OCI-LY7 (cell line): ENCODE measurements at regions not wholly inside any gene's neighbourhood (a gene's known extent, or its start where the extent isn't known, plus 50 kb on each side); places are given as distances from the start of the nearest gene placed in this dataset.

ENCODE experiments used
- EZH2phosphoT487 ChIP-seq: fragments of 200-600 bp; sonication (generic); IDR thresholded peaks from 2 replicates; pipeline ENCODE4 v1.6.1; 2018; ENCODE audit warnings: low read depth, borderline replicate concordance, mild to moderate bottlenecking, mixed run types, antibody characterized with exemption, low read length, moderate library complexity, mixed read lengths
- TF ChIP-seq, protein P1 (sequence below): fragments of 200-600 bp; sonication (generic); conservative IDR thresholded peaks from 2 replicates; pipeline ENCODE4 v1.5.1; 2014; ENCODE audit warnings: mild to moderate bottlenecking, antibody characterized with exemption, low read length, moderate library complexity, mixed read lengths

DNA sequence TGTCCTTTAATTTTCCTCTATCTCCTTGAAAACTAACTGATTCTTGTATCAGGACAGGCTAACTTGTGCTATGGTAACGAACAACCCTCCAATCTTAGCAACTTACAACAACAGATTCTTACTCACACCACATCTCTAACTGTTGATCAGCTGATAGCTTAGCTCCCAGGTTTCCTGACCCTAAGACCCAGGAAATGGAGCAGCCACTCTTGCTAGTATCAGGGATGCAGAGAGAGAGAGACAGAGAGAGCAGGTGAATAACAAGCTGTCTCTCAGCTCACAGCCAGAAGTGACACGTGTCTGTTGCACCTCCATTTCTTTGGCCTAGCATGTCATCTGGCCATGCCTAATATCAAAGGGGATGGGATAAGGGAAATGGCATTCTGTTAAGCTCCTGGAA lies 1289.0 kb upstream of the AUTS2 start:
- TF ChIP-seq, protein P1, sequence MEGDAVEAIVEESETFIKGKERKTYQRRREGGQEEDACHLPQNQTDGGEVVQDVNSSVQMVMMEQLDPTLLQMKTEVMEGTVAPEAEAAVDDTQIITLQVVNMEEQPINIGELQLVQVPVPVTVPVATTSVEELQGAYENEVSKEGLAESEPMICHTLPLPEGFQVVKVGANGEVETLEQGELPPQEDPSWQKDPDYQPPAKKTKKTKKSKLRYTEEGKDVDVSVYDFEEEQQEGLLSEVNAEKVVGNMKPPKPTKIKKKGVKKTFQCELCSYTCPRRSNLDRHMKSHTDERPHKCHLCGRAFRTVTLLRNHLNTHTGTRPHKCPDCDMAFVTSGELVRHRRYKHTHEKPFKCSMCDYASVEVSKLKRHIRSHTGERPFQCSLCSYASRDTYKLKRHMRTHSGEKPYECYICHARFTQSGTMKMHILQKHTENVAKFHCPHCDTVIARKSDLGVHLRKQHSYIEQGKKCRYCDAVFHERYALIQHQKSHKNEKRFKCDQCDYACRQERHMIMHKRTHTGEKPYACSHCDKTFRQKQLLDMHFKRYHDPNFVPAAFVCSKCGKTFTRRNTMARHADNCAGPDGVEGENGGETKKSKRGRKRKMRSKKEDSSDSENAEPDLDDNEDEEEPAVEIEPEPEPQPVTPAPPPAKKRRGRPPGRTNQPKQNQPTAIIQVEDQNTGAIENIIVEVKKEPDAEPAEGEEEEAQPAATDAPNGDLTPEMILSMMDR: no peak
- TF ChIP-seq EZH2phosphoT487: no peak
